CD4-positive, alpha-beta T cell treated with Interferon alpha-2 for 1 hour (primary cell): ENCODE measurements at regions not wholly inside any gene's neighbourhood (a gene's known extent, or its start where the extent isn't known, plus 50 kb on each side); places are given as distances from the start of the nearest gene placed in this dataset.

Experiments used
- DNase-seq, 2 donors: peaks; one replicate each; pipeline ENCODE4 v3.0.0-alpha.2; 2020 to 2022

DNA sequence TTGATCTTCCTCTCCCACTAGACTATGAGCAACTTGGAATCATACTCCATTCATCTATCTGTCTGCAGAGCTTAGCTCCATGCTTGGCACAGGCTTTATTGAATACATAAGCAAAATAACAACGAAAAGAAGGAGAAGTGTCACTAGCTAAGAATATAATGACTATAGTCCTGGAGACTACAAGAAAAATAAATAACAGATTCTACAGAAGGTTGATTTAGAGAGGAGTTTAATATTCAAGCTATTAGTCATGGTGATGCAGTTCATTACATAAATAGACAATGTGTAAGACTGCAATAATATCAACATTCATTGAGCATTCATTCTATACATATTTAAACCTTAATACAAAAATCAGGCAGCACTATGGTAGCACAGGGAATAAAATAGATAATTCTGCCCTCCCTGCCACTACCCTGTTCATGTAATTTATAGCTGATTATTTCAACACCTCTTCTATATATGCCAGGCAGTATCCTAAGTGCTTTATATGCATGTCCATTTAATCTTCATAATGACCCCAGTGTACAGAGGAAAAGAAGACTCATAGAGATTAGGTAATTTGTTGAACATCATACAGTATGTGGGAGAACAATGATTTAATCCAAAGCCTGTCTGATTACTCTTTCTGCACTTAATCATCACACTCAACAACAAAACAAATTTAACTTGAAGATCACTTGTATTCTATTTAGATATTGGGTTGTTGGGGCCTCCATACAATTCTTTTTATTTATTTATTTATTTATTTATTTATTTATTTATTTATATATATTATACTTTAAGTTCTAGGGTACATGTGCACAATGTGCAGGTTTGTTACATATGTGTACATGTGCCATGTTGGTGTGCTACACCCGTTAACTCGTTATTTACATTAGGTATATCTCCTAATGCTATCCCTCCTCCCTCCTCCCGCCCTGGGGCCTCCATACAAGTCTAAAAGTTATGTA lies 165.3 kb downstream of the RNF152 start:
- no peak for DNase-seq

DNA sequence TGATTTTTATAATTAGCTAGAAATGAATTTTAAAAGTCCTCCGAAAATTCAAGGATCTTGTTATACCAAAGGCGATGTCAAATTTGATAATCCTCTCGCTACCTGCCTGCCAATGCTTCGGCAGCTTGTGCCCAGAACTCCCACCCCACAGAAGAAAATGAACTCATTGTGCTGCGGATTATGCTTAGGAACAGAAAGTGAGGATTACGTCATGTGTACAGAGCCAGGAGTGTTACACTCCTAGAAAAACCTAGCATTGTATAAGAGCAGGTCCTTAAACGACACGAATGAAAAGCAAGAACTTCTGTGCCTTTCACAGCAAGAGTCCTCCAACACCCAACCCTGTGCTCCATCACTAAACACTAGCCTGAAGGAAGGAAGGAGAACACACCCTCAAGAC lies 168.3 kb downstream of the RNF152 start:
- DNase-seq = no peak

DNA sequence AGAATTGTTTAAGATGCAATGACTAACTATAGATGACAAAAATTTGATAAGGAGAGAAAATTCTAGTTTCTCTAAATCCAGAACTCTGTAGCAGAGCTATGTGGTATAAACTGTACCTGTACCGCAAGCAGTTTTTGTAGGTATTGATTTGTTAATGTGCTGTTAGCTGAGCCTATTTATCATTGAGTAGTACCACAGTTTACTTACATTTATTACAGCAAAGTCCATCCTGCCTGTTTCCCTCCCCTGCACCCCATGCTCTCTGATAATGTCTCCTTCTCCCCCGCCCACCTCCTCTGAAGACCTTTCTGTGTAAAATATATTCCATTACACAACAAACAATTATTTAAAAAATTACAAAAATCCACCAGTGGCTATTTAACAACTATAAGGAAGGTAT lies 170.6 kb downstream of the RNF152 start:
- no peak for DNase-seq

DNA sequence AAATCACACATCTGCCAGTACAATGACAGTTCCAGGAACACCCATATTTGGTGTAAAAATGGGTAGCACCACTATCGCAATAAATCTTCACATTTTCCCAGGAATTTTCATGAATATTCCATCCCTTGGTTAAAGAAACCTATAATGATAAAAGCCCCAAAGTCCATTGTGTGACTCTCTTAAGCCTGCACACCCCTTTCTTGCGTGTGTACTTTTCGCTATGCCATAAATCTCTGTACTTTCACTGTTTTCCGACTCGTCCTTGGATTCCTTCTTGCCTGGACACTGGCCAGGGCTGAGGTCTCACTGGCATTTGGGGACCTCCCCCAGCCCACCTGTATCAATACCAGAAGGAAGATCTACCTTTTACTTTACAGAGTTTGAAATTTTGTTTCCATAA lies 172.3 kb downstream of the RNF152 start:
- DNase-seq = no peak

DNA sequence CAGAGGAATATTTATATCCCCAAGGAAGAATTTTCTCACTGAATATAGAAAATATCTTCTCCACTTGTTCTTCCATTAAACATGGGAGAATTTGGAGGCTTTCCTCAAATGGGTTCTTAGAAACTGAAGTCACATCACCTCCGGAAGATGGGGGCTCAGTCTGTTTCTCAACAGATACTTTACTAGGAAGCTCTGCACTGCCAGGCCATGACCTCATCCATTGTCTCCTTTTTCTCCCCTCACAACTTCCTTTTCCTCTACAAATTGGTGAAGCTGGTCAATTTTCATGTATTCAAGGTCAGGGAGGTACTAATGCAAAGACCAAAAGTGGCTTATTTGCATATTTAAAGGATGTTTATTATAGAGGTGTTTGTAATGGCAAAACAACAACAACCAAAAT lies 173.1 kb downstream of the RNF152 start:
- no peak for DNase-seq

DNA sequence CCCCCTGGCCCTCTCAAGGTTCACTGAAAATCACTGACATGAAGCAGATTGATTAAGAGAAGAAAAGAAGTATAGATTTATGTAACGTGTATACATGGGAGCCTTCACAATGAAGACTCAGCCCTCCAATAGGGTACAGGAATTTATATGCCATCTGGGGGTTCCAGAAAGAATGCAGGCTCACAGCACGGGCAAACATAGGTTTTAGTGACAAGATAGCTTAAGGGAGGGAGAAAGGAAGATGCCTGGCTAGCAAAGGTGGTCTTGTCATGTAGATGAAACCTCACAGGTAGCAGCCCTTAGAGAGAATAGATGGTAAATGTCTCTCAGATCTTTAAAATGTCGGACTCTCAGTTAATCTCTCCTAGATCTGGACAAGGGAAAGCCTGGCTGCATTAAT lies 173.9 kb downstream of the RNF152 start:
- DNase-seq = no peak

DNA sequence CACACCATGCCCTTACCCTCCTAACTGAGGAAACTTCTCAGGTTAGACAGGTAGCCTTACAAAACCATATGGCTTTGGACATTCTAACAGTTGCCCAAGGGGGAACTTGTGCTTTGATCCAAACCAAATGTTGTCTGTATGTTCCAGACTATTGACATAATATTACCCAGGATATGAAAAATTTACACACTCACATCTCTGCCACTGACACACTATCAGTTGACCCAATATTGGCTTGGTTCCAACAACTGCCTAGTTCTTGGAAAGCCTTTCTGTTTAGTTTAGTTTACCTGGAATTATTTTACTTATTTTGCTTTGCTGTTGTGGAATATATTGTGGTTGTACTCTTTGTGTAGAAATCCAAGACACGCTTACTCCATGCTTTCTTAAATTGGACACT lies 178.4 kb downstream of the RNF152 start:
- DNase-seq = no peak

DNA sequence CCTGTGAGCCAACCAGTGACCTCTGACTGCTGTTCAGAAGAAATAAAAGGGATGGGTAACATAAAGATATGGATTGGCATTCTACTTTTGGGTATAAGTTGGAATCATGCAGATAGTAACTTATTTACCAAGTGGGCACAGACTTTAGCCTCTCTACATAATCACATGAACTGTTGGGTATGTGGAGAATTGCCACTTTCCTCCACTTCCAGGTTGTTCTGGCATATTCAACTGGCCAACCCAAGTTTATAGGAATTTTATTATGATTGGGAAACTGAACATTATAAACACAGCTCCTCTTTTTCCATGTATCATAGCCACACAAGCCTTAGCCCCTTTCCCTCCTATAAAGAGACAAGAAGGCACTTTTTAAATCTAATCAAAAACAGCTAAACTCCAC lies 179.3 kb downstream of the RNF152 start:
- DNase-seq = no peak

DNA sequence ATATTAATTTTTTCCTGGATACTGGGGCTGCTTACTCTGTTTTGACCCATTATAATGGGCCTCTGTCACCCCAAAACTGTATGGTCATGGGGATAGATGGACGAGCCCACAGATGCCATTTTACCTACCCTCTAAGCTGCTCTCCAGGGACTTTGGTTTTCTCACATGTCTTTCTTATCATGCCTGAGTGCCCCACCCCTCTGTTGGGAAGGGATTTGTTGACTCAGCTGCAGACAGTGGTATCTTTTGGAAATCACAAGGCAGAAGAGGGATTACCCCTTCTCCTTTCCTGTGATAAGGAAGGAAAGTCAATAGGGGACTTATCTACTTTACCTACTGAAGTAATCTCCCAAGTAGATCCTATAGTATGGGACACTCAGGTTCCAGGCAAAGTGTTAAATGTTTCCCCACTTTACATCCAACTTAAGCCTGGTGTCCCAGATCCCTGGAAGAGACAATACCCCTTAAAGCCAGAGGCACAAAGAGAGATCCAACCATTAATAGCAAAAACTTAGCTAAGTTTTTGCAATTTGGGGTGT lies 182.7 kb downstream of the RNF152 start:
- no peak for DNase-seq

DNA sequence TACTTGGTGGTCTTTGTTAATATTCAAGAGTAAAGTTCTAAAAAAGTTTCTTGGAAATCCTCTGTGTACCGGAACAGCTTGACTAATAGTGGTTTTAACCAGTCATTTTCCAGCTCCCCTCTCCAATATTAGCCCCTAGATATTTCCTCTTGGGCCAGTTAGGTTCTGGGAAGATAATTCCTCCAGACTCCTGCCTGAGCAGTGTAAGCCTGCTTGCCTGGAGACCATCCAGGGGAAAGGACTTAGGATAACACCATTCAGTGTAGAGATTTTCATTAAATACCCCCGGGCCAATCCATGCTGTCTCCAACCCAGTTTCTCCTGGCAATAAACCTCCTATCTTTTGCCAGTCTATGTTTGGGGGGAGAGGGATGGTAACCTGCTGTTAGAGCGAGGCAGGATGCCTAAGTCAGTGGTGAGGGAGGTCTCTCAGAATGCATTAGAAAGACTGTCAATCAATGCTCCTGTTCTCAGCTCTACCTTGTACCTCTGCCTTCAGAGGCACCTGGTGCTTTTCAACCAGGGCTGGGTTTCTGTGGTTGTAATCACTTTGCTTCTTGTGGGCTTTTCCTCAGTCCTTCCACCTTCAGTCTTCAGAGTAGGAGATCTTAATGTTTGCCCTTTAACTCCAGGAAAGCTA lies 186.4 kb downstream of the RNF152 start:
- DNase-seq = no peak

DNA sequence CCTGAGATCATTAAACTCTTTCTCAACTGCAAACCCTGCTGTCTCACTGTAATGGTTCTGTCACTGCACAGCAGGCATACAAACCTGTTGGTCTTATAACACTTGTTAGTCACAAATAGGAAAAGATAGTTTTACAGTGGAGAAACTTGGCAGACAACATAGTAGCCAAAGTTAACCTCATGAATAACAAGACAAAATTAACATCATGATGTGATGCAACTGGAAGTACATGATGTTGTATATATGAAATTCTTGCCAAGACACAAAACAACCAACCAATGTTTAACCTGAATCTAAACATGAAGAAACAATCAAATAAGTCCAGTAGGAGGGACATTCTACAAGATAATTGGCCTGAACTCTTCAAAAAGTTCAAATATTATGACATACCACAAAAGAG lies 189.3 kb downstream of the RNF152 start:
- no peak for DNase-seq

DNA sequence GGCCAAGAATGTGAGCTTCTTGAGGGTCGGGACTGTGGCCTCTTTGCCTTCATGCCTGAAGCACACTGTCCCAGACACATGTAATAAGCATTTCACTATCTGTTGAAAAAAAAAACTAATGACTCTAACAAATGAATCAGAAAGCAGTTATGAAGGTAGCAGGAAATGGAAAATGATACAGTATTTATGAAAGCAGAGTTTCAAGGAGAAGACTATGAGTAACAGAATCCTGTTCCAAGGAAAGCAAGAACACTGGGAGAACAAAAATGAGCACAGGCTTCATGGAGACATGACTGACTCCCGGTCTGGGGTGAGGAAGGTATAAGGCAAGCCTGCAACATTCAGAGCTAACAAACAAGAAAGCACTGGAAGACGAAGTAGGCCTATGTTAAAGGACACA lies 190.8 kb downstream of the RNF152 start:
- DNase-seq = no peak

DNA sequence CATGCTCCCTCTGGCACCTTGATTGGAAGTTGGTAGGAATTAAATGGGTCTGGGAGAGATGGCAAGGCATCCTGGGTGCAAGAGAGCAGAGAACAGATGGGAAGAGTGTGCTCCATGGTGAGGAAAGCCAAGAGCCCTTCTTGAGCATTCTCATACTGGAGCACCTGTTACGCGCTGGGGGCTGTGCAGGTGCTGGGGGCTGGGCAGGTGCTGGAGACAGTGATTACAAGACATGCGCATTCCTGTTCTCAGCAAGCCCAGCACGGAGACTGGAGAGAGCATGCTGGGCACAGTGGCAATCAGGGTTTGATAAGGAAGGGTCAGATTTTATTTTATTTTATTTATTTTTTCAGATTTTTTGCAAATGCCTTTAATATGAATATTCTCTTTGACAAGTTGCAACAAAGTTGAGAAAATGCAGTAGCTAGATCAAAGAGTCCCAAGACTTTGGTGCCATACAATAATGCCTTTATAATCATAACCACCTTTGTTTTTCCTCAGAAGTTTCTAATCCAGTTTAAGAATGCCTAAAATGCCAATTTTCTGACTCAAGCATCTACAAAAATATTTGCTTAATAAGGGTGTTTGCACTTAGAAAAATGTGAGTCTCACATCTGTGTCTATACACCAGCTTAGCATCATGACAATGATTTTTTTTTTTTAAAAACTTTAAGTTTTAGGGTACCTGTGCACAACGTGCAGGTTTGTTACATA lies 193.3 kb downstream of the RNF152 start:
- DNase-seq = no peak

DNA sequence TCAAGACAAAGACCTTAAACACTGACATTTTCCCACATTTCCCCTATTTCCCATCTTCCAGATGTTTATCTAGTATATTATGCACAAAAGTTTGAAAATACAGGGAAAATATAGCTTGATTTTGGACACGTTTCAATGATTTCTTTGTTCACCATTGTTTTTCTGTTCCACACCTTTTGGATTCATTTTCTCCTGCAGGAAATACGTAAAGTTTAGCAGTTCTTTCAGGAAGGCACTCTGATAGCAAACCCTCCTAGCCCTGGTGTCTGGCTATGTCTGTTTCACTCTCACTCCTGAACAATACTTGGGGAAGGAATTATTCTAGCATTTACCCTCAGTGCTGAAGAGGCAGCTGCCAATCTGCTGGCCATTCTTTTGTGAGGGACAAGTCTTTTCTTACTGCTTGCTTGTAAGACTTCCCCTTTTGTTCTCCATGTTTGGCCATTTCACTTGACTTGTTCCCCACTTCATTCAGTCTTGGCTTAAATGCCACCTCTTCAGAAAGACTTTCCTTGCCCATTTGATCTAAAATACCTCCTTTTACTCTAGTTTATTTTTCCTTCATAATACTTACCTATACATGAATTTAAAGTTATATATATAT lies 195.4 kb downstream of the RNF152 start:
- no peak for DNase-seq

DNA sequence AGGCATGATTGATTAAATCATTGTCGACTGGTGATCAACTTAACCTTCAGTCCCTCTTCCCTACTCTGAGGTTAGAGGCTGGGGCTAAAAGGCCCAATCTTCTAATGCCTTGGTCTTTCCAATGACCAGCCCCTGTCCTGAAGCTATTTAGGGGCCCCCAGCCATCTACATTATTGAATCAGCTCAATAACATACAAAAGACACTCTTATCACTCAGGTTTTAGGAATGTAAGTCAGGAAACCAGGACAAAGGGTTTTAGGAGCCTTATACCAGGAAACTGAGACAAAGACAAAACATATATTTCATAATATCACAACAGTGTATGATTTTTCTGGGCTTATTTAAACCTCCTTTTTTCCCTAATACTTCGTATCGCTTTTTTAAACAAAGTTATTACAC lies 198.6 kb downstream of the RNF152 start:
- DNase-seq = no peak

DNA sequence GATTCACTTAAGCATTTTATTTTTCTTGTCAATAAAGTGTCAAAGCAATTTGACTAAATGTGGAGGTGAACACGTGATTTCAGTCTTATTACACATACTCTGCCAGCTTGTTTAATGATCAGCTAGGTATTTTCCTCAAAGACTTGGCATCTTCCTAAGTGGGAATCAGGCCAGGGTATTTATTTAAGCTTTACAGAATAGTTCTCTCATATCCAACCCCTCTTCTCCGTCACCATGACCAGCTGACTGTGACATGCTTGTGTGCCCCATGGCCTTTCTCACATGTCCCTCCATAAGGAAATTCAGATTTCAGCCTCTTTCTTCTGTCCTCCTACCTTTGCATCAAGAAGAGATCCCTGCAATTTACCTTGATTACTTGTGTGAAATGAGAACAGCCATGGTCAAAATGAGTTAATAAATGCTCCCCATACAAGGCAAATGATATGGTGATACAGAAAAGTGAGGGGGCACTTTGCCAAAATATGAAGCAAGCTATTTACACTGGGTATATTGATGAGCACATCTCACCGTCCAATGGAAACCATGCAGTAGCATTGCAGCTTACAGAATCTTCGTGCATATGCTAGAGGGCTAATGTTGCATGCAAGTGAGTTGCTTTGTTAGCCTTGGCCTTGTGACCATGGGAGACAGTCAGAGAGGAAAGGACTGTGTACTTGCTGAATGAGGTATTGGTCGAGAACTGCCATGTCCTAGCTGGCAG lies 202.2 kb downstream of the RNF152 start:
- DNase-seq = no peak

DNA sequence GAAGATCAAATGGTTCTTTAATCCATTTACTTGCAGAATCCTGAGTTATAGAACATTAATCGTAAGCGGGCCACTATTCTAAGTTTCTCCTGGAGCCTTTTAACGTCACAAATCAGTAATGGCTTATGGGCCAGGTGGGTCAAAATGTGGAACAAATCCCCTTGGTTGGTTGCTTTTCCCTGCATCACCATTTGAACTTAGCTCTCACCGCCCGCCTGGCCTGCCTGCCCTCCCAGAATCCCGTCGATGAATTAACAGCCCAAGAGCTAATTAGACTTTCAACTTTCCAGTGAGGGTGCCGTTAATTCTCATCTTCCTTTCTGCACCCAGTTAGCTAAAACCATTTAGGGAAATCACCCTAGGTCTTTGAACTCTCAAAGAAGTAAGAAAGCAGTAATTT lies 205.5 kb downstream of the RNF152 start:
- no peak for DNase-seq

DNA sequence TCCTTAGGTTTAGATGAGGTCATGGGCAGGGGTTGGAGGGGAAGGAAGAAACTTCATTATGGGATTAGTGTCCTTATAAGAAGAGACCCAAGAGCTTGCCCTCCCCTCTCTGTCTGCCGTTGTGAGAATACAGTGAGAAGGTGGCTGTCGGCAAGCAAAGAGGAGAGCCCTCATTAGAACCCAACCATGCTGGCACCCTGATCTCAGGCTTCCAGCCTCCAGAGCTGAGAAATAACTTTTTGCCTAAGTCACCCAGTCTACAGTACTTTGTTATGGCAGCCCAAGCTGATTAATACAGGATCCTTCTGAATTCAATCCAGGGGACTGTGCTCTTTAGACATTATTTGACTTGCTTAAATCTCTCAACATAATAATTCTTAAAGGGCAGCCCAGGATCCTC lies 209.0 kb downstream of the RNF152 start:
- no peak for DNase-seq

DNA sequence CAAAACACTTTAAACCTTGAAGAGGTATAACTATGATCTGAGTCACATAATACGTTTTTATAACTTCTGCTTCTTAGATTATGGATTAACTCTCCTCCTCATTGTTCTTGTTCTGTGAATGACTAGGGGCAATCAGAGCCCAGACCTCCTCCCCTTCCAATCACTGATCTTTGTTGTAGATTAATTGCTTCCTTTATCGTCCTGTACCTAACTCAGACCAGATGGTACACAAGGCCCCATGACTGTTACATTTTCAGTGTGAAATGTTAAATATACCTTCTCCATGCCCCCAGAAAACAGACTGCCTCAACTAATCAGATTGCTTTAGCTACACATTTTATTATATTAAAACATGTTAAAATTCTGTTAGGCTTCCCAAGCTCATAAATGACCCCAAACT lies 211.7 kb downstream of the RNF152 start:
- no peak for DNase-seq

DNA sequence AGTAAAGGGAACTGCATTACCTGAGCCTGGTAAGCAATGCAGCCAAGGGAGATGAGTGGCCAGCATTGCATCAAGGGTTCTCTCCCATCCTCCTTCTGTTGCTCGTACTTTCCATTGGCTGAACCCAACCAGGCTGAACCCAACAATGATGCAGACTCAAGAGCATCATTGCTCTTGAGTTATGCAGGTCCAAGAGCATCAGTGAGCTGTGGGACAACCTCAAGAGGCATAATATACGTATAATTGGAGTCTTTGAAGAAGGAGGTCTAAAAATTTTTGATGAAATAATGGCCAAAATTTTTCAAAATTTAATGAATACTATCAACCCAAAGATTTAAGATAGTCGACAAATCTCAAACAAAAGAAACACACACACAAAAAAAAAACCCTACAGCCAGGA lies 213.0 kb downstream of the RNF152 start:
- DNase-seq = no peak

DNA sequence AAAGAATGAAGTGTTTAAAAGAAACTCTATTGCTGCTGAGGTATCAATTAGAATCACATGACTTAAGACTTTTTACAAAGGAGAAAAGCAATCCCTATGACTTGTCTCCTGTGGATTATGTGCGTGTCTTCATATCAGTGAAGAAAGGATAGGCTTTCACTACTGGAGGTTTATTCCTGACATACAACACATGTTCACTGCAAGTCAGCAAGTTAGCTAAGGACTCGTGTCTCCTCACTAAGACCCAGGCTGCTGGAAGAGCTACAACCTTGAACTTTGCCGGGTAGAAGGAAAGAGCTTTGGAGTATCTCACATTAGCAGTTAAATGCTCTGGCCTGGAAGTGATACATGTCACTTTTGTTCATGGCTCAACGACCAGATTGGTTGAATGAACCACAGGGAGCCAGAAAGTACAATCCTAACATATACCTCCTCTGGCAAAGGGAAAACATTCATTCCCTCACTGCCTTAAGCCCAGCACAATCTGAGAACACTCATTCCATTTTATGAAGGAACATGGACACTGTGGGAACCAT lies 215.3 kb downstream of the RNF152 start:
- no peak for DNase-seq

DNA sequence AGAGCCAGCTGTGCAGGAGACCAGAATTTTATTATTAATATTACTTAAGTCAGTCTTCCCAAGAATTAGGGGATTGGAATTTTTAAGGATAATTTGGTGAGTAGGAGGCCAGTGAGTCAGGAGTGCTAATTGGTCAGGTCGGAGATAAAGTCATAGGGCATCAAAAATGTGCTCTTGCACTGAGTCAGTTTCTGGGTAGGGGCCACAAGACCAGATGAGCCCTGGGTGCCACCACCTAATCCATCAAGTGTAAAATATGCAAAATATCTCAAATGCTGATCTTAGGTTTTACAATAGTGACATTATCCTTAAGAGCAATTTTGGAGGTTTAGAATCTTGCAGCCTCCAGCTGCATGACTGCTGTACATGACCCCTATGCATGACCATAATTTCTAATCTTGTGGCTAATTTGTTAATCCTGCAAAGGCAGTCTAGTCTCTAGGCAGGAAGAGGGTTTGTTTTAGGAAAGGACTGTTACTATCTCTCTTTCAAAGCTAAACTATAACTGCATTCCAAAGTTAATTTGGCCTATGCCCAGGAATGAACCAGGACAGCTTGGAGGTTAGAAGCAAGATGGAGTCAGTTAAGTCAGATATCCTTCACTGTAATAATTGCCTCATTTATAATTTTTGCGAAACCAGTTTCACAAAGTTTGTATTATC lies 215.9 kb downstream of the RNF152 start:
- DNase-seq = no peak
